Prostate gland (tissue), 2 donors: ENCODE measurements at regions not wholly inside any gene's neighbourhood (a gene's known extent, or its start where the extent isn't known, plus 50 kb on each side); places are given as distances from the start of the nearest gene placed in this dataset.

Experiments
- DNase-seq: peaks from one replicate; pipeline ENCODE4 v3.0.0-alpha.2; 2019; ENCODE audit warnings: low spot score
- H3K27ac ChIP-seq, 2 donors: fragments of 200-600 bp; sonication (generic); 2 replicates each; pipeline ENCODE4 v1.5.1; 2017 to 2019
- H3K27me3 ChIP-seq: fragments of 200-600 bp; sonication (generic); replicated peaks from 2 replicates; pipeline ENCODE4 v1.5.1; 2019; ENCODE audit not compliant: insufficient read depth
- H3K36me3 ChIP-seq, 2 donors: fragments of 200-600 bp; sonication (generic); 1 replicate in 1 of 2; 2 replicates in 1 of 2; pipeline versions ENCODE4 v1.5.1 to v1.8.1; 2017 to 2019
- H3K4me1 ChIP-seq: fragments of 200-600 bp; sonication (generic); replicated peaks from 2 replicates; pipeline ENCODE4 v1.5.1; 2019
- H3K4me3 ChIP-seq, 2 donors: fragments of 200-600 bp; sonication (generic); 2 replicates each; pipeline ENCODE4 v1.5.1; 2017 to 2019
- H3K9me3 ChIP-seq: fragments of 200-600 bp; sonication (generic); 2 replicates; pipeline ENCODE4 v1.5.1; 2017
- POLR2A ChIP-seq: fragments of 450-650 bp; IDR thresholded peaks from one replicate; pipeline ENCODE4 v1.6.1; 2016; ENCODE audit warnings: antibody characterized with exemption, mild to moderate bottlenecking
- POLR2AphosphoS5 ChIP-seq: sonication (generic); formaldehyde crosslinking; IDR thresholded peaks from one replicate; pipeline ENCODE4 v1.6.1; 2017; ENCODE audit warnings: antibody characterized with exemption
- WGBS: methylation state at CpG from one replicate; pipeline ENCODE4 v1.1.5; 2018; 5-methylcytosine and 5-hydroxymethylcytosine counted together
- intact Hi-C: fragments of 100-400 bp; cut with DNase I; formaldehyde crosslinking; loops from one replicate; pipeline ENCODE4 v1.14.2; 2022
- TF ChIP-seq, protein P1 (sequence below), 4 experiments: fragments of 200-600 bp in 2 of 4; fragments of 450-650 bp in 2 of 4; sonication (generic) in 2 of 4; IDR thresholded peaks; 1 replicate in 3 of 4; 2 replicates in 1 of 4; pipeline ENCODE4 v1.5.1; 2016 to 2019; ENCODE audit warnings: antibody characterized with exemption in 4 of 4, mild to moderate bottlenecking in 2 of 4, moderate library complexity in 2 of 4

DNA sequence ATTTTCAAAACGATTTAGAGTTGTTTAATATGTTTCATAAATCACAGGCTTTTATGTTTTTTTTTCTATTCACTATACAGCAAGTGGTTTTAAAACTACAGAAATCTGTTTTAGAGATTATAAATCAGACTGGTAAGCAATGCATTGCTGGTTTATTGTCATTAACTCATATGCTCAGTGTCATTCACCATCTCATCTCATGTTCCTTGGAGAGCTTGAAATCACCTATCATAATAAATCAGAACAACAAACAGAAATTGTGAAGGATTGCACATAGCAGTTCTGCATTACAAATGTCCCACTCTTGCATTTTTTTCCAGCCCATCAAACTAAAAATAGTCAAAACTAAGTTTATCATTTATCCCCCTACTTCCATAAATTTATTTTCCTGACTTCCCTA, 470.8 kb downstream of the FSCB start:
- H3K36me3 ChIP-seq, result no peaks in the 10 kb centered on the region
- TF ChIP-seq POLR2AphosphoS5, result no peak
- TF ChIP-seq, protein P1, sequence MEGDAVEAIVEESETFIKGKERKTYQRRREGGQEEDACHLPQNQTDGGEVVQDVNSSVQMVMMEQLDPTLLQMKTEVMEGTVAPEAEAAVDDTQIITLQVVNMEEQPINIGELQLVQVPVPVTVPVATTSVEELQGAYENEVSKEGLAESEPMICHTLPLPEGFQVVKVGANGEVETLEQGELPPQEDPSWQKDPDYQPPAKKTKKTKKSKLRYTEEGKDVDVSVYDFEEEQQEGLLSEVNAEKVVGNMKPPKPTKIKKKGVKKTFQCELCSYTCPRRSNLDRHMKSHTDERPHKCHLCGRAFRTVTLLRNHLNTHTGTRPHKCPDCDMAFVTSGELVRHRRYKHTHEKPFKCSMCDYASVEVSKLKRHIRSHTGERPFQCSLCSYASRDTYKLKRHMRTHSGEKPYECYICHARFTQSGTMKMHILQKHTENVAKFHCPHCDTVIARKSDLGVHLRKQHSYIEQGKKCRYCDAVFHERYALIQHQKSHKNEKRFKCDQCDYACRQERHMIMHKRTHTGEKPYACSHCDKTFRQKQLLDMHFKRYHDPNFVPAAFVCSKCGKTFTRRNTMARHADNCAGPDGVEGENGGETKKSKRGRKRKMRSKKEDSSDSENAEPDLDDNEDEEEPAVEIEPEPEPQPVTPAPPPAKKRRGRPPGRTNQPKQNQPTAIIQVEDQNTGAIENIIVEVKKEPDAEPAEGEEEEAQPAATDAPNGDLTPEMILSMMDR (IDR thresholded peaks at IDR 0.05), result no peak
- TF ChIP-seq POLR2A, result no peak
- no peak overlapping the region for H3K4me3 ChIP-seq
- WGBS, result 5% methylated on average over 1 of the region's 1 CpG
- no peaks in the 10 kb centered on the region for H3K27me3 ChIP-seq
- H3K9me3 ChIP-seq, result no peaks in the 10 kb centered on the region
- H3K27ac ChIP-seq, result no peak overlapping the region
- H3K4me1 ChIP-seq, result no peaks in the 10 kb centered on the region
- DNase-seq, result no peak
- intact Hi-C loops, result no loop called here

DNA sequence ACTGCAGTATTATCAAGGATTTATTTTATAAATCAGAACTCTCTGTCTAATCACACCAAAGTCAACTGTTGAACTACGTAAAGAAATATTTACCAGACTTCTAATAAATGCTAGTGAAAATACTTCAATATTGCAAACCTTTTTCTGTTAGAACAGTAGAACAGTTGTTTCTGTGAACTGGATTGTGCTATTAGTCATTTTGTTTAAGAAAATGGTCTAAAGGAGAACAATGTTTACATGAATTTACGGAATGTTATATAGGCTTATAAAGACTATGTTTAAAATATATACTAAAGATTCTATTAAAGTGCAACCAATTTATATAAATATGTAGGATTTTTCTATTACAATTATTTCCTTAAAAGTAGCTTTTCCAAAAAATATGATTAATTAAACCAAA, 471.4 kb downstream of the FSCB start:
- H3K4me3 ChIP-seq, result no peak overlapping the region
- H3K27ac ChIP-seq, result no peak overlapping the region
- no peaks in the 10 kb centered on the region for H3K9me3 ChIP-seq
- 48% methylated on average over 2 of the region's 2 CpGs for WGBS
- intact Hi-C loops, result no loop called here
- no peaks in the 10 kb centered on the region for H3K36me3 ChIP-seq
- TF ChIP-seq, protein P1 (IDR thresholded peaks at IDR 0.05), result no peak
- no peak for TF ChIP-seq POLR2AphosphoS5
- DNase-seq, result no peak
- no peaks in the 10 kb centered on the region for H3K27me3 ChIP-seq
- no peaks in the 10 kb centered on the region for H3K4me1 ChIP-seq

DNA sequence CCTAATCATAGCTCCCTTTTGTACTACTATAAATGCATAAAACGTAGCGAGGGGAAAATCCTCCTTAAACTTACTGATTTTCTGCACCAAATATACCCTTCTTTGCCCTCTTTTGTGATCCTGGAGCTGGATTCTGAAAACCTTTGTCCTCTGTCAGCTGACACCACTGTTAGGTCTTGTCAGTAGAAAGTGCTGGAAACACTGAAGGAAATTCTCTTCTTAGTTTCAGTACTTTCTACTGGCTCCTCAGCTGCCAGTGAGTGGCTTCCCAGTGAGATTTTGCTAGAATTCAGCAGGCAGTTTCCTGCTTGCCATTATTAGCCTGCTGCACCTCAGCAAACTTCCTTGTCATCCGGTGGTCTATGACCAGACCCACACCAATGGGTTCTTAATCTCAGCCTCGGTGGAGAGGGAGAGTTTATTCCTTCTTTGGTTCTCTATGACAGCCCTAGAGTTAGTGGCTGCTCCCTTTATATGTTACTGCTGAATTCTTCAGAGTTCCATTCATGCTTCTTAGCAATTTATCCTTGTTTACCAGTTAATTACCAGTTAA, 476.2 kb downstream of the FSCB start:
- Histone ChIP-seq H3K27me3 (no peaks in the 10 kb centered on the region), H3K9me3 (no peaks in the 10 kb centered on the region), H3K4me3 (no peak overlapping the region), H3K27ac (no peak overlapping the region), H3K36me3 (no peaks in the 10 kb centered on the region), H3K4me1 (no peaks in the 10 kb centered on the region)
- WGBS, result 59% methylated on average over 4 of the region's 4 CpGs
- intact Hi-C loops, result no loop called here
- TF ChIP-seq, protein P1 (IDR thresholded peaks at IDR 0.05), result no peak
- no peak for TF ChIP-seq POLR2A
- TF ChIP-seq POLR2AphosphoS5, result no peak
- DNase-seq, result no peak

DNA sequence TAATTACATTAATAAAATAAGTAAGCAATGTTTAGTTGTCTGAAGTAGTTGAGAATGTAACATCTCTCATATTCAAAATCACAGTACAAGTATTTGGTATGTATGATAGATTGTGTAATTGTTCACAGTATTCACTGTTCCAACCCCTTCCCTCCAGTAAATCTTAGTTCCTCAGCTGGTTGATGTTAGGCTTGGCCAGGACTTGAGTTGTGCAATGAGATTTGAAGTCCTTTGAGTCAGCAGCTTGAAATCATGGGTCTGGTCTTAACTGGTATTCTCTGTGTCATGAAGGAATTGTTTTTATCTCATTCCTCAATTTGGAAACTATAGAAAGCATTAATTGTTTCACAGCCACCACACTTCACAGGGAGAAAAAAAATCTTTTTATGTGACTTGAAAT, 477.1 kb downstream of the FSCB start:
- Histone ChIP-seq H3K4me1 (no peaks in the 10 kb centered on the region), H3K36me3 (no peaks in the 10 kb centered on the region), H3K27me3 (no peaks in the 10 kb centered on the region), H3K4me3 (no peak overlapping the region), H3K9me3 (no peaks in the 10 kb centered on the region), H3K27ac (no peak overlapping the region)
- no peak for TF ChIP-seq POLR2AphosphoS5
- no peak for DNase-seq
- intact Hi-C loops, result no loop called here

DNA sequence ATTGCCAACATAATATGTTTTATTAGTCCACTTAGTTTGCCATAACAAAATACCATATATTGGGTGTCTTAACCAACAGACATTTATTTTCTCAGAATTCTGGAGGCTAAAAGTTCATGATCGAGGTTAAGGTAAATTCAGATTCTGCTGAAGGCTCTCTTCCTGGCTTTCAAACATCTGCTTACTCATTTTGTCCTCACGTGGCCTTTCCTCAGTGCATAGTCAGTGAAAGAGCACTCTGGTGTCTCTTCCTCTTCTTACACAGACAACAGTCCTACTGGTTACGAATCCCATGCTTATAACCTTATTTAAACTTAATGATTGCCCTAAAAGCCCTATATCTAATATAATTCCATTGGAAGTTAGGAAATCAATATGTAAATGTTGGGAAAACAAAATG, 479.7 kb downstream of the FSCB start:
- no peaks in the 10 kb centered on the region for H3K4me1 ChIP-seq
- no peak for TF ChIP-seq POLR2AphosphoS5
- TF ChIP-seq, protein P1 (IDR thresholded peaks at IDR 0.05), result no peak
- no peak overlapping the region for H3K4me3 ChIP-seq
- no peak overlapping the region for H3K27ac ChIP-seq
- intact Hi-C loops, result no loop called here
- H3K9me3 ChIP-seq, result no peaks in the 10 kb centered on the region
- no peaks in the 10 kb centered on the region for H3K36me3 ChIP-seq
- no peaks in the 10 kb centered on the region for H3K27me3 ChIP-seq
- no peak for DNase-seq
- WGBS, result 82% methylated on average over 3 of the region's 3 CpGs
